Gastroesophageal sphincter (tissue), 3 donors: ENCODE measurements at regions not wholly inside any gene's neighbourhood (a gene's known extent, or its start where the extent isn't known, plus 50 kb on each side); places are given as distances from the start of the nearest gene placed in this dataset.

Source experiments
- CTCF ChIP-seq, 4 experiments: fragments of 200-600 bp in 2 of 4; fragments of 450-650 bp in 2 of 4; sonication (generic) in 1 of 4; IDR thresholded peaks; one replicate each; pipeline ENCODE4 v1.5.1; 2017 to 2019; ENCODE audit warnings: antibody characterized with exemption in 4 of 4, mild to moderate bottlenecking in 2 of 4, moderate library complexity in 2 of 4
- POLR2A ChIP-seq, 2 donors: fragments of 450-650 bp; IDR thresholded peaks; one replicate each; pipeline ENCODE4 v1.6.1; 2017; ENCODE audit warnings: antibody characterized with exemption in 2 of 2, mild to moderate bottlenecking in 2 of 2, moderate library complexity in 1 of 2

- no peak for TF ChIP-seq CTCF (IDR thresholded peaks at IDR 0.05)
- no peak for TF ChIP-seq POLR2A (IDR thresholded peaks at IDR 0.05)
Observed at GRCh38 chr3:187943677-187944389, 198.6 kb upstream of the BCL6 start.
